KOPT-K1 (cell line): ENCODE measurements at regions not wholly inside any gene's neighbourhood (a gene's known extent, or its start where the extent isn't known, plus 50 kb on each side); places are given as distances from the start of the nearest gene placed in this dataset.

Experiments used
- H3K27ac ChIP-seq: fragments of 200-600 bp; sonication (generic); 2 replicates; pipeline ENCODE4 v1.5.1; 2016; ENCODE audit warnings: antibody characterized with exemption, mild to moderate bottlenecking, low read depth, low read length; ENCODE audit not compliant: poor library complexity, severe bottlenecking
- H3K36me3 ChIP-seq: fragments of 200-600 bp; sonication (generic); 2 replicates; pipeline ENCODE4 v1.5.1; 2017; ENCODE audit warnings: antibody characterized with exemption, mild to moderate bottlenecking, low read length, moderate library complexity; ENCODE audit not compliant: insufficient read depth
- H3K9me3 ChIP-seq: fragments of 200-600 bp; sonication (generic); 2 replicates; pipeline ENCODE4 v1.5.1; 2017; ENCODE audit warnings: antibody characterized with exemption, low read length, mild to moderate bottlenecking; ENCODE audit not compliant: insufficient read depth, poor library complexity, severe bottlenecking

DNA sequence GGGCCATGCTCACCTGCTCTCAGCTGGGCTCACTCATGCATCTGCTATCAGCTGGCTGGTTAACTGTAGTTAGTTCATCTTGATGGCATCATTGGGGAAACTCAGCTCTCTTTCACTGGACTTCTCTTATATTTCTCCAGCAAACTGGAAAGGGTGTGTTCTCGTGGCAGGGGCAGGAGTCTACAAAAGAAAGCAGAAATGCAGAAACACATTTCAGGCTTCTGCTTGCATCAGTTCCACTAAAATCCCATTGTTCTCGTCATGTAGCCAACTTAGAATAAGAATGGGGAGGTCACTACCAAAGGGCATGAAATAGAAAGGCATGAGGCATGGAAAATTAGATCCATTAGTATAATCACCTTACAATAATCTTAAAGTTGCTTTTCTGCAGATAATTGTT lies 207.3 kb downstream of the NRIP1 start:
- no peak overlapping the region for H3K27ac ChIP-seq

GRCh38 chr21:14850394-14850793 lies 214.4 kb downstream of the NRIP1 start:
- Histone ChIP-seq H3K36me3 (no peaks in the 10 kb centered on the region), H3K27ac (no peak overlapping the region), H3K9me3 (peaks cover 6% of the 10 kb centered on the region)

More for the DNA sequence above, 207.3 kb downstream of the NRIP1 start:
- Histone ChIP-seq H3K9me3 (no peaks in the 10 kb centered on the region), H3K36me3 (no peaks in the 10 kb centered on the region)

DNA sequence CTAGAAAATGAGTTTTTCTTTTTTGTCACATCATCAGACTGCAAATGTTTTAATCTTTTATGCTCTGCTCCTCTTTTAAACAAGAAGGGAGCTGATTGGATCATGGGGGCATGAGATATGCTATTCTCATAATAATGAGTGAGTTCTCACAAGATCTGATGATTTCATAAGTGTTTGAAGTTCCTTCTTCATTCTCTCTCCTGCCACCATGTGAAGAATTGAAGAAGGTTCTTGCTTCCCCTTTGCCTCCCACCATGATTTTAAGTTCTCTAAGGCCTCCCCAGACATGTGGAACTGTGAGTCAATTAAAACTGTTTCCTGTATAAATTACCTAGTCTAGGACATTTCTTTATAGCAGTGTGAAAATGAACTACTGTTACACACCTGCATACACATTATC lies 218.2 kb downstream of the NRIP1 start:
- Histone ChIP-seq H3K27ac (no peak overlapping the region), H3K36me3 (no peaks in the 10 kb centered on the region), H3K9me3 (peaks cover 13% of the 10 kb centered on the region)

DNA sequence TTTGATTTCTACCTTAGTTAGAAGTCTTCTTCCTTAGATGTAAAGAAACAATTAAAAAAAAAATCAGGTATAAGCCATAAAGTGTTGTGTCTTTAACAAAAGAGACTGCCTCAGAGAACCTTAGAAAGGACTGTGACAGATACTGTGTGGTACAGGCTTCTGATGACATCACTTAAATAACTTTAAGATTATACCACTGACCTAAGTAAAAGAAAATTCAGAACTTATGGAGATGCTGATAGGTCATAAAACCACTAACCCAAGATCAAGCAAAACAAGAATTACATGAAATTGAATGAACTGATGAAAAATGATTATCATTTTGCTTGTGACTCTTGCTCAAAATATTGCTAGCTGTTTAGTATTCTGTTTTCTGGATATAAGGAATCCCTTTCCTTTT lies 220.8 kb downstream of the NRIP1 start:
- no peak overlapping the region for H3K27ac ChIP-seq
- H3K9me3 ChIP-seq: peaks cover 13% of the 10 kb centered on the region
- H3K36me3 ChIP-seq: no peaks in the 10 kb centered on the region

- H3K27ac ChIP-seq: no peak overlapping the region
- peaks cover 13% of the 10 kb centered on the region for H3K9me3 ChIP-seq
- H3K36me3 ChIP-seq: no peaks in the 10 kb centered on the region
These were observed 222.2 kb downstream of the NRIP1 start for GRCh38 chr21:14842601-14843000.

DNA sequence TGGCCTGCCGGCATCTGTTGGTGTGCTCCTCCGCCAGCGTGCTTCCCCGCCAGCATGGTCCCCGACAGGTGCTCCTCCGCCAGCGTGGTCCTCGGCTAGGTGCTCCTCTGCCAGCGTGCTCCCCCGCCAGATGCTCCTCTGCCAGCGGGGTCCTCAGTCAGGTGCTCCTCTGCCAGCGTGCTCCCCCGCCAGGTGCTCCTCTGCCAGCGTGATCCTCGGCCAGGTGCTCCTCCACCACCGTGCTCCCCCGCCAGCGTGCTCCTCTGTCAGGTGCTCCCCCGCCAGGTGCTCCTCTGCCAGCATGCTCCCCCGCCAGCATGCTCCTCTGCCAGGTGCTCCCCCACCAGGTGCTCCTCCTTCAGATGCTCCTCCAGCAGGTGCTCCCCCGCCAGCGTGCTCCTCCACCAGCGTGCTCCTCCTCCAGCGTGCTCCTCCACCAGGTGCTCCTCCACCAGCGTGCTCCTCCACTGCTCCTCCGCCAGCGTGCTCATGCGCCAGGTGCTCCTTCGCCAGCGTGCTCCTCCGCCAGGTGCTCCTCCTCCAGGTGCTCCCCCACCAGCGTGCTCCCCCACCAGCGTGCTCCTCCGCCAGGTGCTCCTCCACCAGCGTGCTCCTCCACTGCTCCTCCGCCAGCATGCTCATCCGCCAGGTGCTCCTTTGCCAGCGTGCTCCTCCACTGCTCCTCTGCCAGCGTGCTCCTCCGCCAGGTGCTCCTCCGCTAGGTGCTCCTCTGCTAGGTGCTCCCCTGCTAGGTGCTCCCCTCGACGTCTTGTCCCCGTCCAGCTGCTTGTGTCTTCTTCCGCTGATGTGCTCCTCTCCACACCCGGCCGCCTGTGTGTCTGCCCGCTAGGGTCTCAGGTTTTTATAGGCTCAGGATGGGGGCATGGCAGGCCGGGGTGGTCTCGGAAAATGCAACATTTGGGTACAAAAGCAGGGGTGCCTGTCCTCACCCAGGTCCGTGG lies 223.0 kb downstream of the NRIP1 start:
- H3K27ac ChIP-seq: no peak overlapping the region
- H3K36me3 ChIP-seq: no peaks in the 10 kb centered on the region
- H3K9me3 ChIP-seq: peaks cover 13% of the 10 kb centered on the region

DNA sequence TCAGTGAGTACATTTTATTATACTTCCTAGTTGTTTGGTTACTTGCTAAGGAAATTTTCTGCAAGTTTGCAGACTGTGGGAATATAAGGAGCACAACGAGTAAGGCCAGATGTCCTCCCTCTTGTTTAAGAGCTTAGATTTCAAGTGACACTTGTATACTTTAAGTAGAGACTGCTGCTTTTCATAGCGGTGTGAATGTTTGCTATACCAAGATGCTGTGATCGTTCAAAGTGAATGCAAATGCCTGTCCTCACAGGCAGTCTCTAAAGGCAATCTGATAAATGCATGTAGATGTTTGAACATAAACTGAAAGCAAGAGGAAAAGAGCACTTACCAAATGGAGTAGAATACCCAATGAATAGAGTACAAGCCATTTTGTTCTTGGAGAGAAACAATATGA lies 226.4 kb downstream of the NRIP1 start:
- no peaks in the 10 kb centered on the region for H3K36me3 ChIP-seq
- H3K27ac ChIP-seq: no peak overlapping the region
- peaks cover 8% of the 10 kb centered on the region for H3K9me3 ChIP-seq

DNA sequence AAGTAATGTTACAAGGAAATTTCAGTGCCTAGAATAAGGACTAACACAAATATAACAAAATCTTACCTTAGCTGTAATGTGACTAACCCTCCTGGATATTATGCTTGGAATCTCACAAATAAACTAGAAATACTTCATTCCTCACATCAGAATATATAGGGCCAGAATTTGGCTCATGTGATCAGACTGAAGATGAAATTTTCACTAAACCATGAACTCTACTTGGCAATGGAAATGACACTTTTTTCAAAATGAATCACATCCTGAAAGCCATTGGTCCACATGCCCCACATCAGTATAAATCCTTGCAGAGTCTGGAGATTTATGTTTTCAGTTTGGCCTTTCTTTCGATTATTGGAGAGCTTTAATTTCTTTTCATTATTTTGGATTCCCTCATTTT lies 227.8 kb downstream of the NRIP1 start:
- Histone ChIP-seq H3K9me3 (peaks cover 2% of the 10 kb centered on the region), H3K36me3 (no peaks in the 10 kb centered on the region)

DNA sequence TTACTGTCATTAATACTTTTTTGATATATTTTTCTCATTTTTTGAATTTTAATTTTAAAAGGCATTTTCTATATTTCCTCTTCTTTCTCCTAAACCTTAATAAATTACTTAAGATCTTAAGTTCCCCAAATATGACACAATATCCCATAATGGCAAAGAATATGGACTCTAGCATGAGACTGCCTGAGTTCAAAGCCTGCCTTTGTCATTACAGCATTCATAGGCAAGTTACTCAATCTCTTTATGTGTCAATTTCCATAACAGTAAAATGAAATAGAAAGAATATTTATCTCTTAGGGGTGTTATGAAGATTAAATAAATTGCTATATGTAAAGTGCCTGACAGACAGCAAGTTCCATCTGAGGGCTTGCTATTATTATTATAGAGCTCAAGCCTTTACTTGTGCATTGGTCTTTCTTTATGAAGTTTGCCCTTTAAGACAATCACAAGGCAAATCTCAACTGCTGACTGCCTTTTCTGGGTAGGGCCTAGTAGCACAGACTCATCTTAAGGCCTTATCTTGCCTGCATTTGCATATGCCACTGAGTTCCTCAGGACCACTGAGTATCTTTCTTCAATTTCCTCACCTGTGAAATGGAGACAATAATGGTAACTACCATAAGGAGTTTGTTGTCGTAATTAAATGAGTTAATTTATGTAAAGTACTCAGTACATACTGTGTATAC lies 231.0 kb downstream of the NRIP1 start:
- Histone ChIP-seq H3K36me3 (no peaks in the 10 kb centered on the region), H3K27ac (no peak overlapping the region), H3K9me3 (no peaks in the 10 kb centered on the region)

More for the DNA sequence above, 227.8 kb downstream of the NRIP1 start:
- no peak overlapping the region for H3K27ac ChIP-seq

DNA sequence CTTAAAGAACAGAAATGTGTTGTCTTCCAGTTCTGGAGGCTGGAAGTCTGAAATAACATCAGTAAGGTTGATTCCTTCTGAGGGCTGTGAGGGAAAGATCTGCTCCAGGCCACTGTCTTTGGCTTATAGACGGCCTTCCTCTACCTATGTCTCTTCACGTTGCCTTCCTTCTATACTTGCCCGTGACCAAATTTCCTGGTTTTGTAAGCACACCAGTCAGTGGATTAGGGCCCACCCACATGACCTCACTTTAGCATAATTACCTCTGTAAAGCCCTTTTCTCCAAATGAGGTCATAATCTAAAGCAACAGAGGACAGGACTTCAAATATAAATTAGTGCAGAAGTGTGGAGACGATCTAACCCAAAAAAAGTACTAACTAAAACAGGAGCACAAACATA lies 231.6 kb downstream of the NRIP1 start:
- Histone ChIP-seq H3K36me3 (no peaks in the 10 kb centered on the region), H3K27ac (no peak overlapping the region), H3K9me3 (no peaks in the 10 kb centered on the region)

- H3K27ac ChIP-seq: no peak overlapping the region
- no peaks in the 10 kb centered on the region for H3K9me3 ChIP-seq
- H3K36me3 ChIP-seq: no peaks in the 10 kb centered on the region
These were observed 234.5 kb downstream of the NRIP1 start for GRCh38 chr21:14830307-14830706.

- Histone ChIP-seq H3K27ac (no peak overlapping the region), H3K36me3 (no peaks in the 10 kb centered on the region), H3K9me3 (no peaks in the 10 kb centered on the region)
These were observed 235.1 kb downstream of the NRIP1 start for GRCh38 chr21:14829685-14830084.

DNA sequence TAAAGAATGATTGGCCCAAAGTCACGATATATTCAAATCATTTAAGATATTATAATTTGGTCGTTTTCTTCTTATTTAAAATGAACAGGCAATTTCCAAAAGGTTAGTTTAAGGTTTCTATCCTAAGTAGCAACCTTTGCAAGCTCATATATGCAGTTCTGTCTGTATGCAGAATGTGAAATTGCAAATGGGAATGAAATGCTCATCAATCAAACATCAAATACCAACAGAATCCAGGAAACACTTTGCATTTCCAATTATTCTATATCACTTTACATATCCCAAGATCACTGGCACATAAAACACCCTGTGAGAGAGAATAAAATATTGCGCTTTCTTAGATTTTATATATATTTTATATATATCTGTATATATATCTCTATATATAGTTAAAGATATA lies 237.3 kb downstream of the NRIP1 start:
- H3K36me3 ChIP-seq: no peaks in the 10 kb centered on the region
- no peak overlapping the region for H3K27ac ChIP-seq
- no peaks in the 10 kb centered on the region for H3K9me3 ChIP-seq

DNA sequence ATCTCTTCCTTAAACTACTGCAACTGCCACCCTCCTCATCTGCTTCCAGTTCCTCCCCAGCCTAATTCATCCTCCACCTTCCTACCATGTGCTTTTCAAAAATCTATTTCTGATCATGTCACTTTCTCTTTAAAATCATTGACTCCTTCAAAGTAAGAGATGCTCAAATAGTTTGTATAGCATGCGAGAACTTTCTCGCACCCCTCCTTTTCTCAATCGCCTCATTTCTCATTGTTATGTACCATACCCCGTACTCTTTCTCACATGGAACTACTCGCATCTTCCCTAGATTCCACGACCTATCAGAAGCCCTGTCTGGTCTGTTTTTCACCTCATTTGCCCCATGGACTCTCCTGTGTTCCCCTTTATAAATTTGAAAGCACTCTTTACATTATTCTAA lies 238.2 kb downstream of the NRIP1 start:
- H3K27ac ChIP-seq: no peak overlapping the region
- H3K36me3 ChIP-seq: no peaks in the 10 kb centered on the region
- no peaks in the 10 kb centered on the region for H3K9me3 ChIP-seq

- H3K27ac ChIP-seq: no peak overlapping the region
- H3K36me3 ChIP-seq: no peaks in the 10 kb centered on the region
- no peaks in the 10 kb centered on the region for H3K9me3 ChIP-seq
These were observed 239.3 kb downstream of the NRIP1 start for GRCh38 chr21:14825514-14825974.
